OCI-LY7 (cell line): ENCODE measurements at regions not wholly inside any gene's neighbourhood (a gene's known extent, or its start where the extent isn't known, plus 50 kb on each side); places are given as distances from the start of the nearest gene placed in this dataset.

ENCODE experiments used
- BruUV-seq: library from RNA; stranded (reverse); fragments of 400-500 nt; replicated peaks from 2 replicates; lab custom pipeline; 2021; lab: Mats Ljungman, UMichigan
- CTCF ChIA-PET: fragments of 300-600 bp; sonication (Branson Sonifier 250); formaldehyde crosslinking; loops from one replicate; lab custom pipeline; 2022; ENCODE audit warnings: antibody characterized with exemption; ENCODE audit not compliant: unreplicated experiment; lab: Charles Lee
- POLR2A ChIA-PET: fragments of 300-600 bp; sonication (Branson Sonifier 250); formaldehyde crosslinking; loops from one replicate; lab custom pipeline; 2022; ENCODE audit warnings: antibody characterized with exemption; lab: Charles Lee
- DNase-seq: peaks from one replicate; pipeline ENCODE4 v3.0.0-alpha.2; 2015; ENCODE audit warnings: low spot score
- H2AFZ ChIP-seq: fragments of 200-600 bp; sonication (generic), shearing (Covaris generic); 2 replicates; pipeline ENCODE4 v1.6.1; 2014; ENCODE audit warnings: mild to moderate bottlenecking, antibody characterized with exemption, low read length, moderate library complexity
- H3K27ac ChIP-seq: fragments of 200-600 bp; sonication (generic); 2 replicates; pipeline ENCODE4 v1.5.1; 2014; ENCODE audit warnings: mixed run types, low read depth, mild to moderate bottlenecking, moderate library complexity, low read length, inconsistent platforms; ENCODE audit not compliant: poor library complexity, severe bottlenecking
- H3K36me3 ChIP-seq: fragments of 200-600 bp; sonication (generic); 2 replicates; pipeline ENCODE4 v1.6.1; 2014; ENCODE audit warnings: mild to moderate bottlenecking, antibody characterized with exemption, low read length, moderate library complexity, mixed read lengths; ENCODE audit not compliant: insufficient read depth
- H3K4me1 ChIP-seq: fragments of 200-600 bp; sonication (generic); 2 replicates; pipeline ENCODE4 v1.5.1; 2014; ENCODE audit warnings: mild to moderate bottlenecking, low read length; ENCODE audit not compliant: insufficient read depth, poor library complexity, severe bottlenecking
- H3K4me2 ChIP-seq: fragments of 200-600 bp; sonication (generic); 2 replicates; pipeline ENCODE4 v1.6.1; 2014; ENCODE audit warnings: mild to moderate bottlenecking, low read length
- H3K4me3 ChIP-seq: fragments of 200-600 bp; sonication (generic); 2 replicates; pipeline ENCODE4 v1.5.1; 2014; ENCODE audit warnings: mild to moderate bottlenecking, low read depth, low read length; ENCODE audit not compliant: poor library complexity, severe bottlenecking
- H3K79me2 ChIP-seq: fragments of 200-600 bp; sonication (generic); 2 replicates; pipeline ENCODE4 v1.6.1; 2016; ENCODE audit warnings: low read depth, mild to moderate bottlenecking, low read length, moderate library complexity, mixed read lengths; ENCODE audit not compliant: insufficient read depth
- H3K9me2 ChIP-seq: fragments of 200-600 bp; sonication (generic); 2 replicates; pipeline ENCODE4 v1.6.1; 2016; ENCODE audit warnings: mild to moderate bottlenecking, low read length, mixed read lengths; ENCODE audit not compliant: insufficient read depth
- H3K9me3 ChIP-seq: fragments of 200-600 bp; sonication (generic); 2 replicates; pipeline ENCODE4 v1.6.1; 2014; ENCODE audit warnings: mild to moderate bottlenecking, mixed run types, low read length, mixed read lengths
- H4K20me1 ChIP-seq: fragments of 200-600 bp; sonication (generic); 2 replicates; pipeline ENCODE4 v1.6.1; 2014; ENCODE audit warnings: mild to moderate bottlenecking, antibody characterized with exemption, low read length, moderate library complexity, mixed read lengths; ENCODE audit not compliant: insufficient read depth
- EZH2phosphoT487 ChIP-seq: fragments of 200-600 bp; sonication (generic); IDR thresholded peaks from 2 replicates; pipeline ENCODE4 v1.6.1; 2018; ENCODE audit warnings: low read depth, borderline replicate concordance, mild to moderate bottlenecking, mixed run types, antibody characterized with exemption, low read length, moderate library complexity, mixed read lengths
- intact Hi-C: fragments of 100-400 bp; cut with micrococcal nuclease; formaldehyde crosslinking; loops from one replicate; pipeline ENCODE4 v1.10.0; 2022; ENCODE audit not compliant: unreplicated experiment
- TF ChIP-seq, protein P1 (sequence below): fragments of 200-600 bp; sonication (generic); conservative IDR thresholded peaks from 2 replicates; pipeline ENCODE4 v1.5.1; 2014; ENCODE audit warnings: mild to moderate bottlenecking, antibody characterized with exemption, low read length, moderate library complexity, mixed read lengths

- BruUV-seq = no TSS peak
- no peaks in the 10 kb centered on the region for H3K4me1 ChIP-seq
- H3K79me2 ChIP-seq = no peaks in the 10 kb centered on the region
- no peaks in the 10 kb centered on the region for H3K9me3 ChIP-seq
- H4K20me1 ChIP-seq = no peaks in the 10 kb centered on the region
- H2AFZ ChIP-seq = no peak overlapping the region
- H3K4me2 ChIP-seq = no peak overlapping the region
- DNase-seq = no peak
- no peak overlapping the region for H3K4me3 ChIP-seq
- ChIA-PET POLR2A (no interaction called here), CTCF (no interaction called here)
- intact Hi-C loops = no loop called here
- H3K9me2 ChIP-seq = no peaks in the 10 kb centered on the region
- no peak for TF ChIP-seq EZH2phosphoT487
- TF ChIP-seq, protein P1, sequence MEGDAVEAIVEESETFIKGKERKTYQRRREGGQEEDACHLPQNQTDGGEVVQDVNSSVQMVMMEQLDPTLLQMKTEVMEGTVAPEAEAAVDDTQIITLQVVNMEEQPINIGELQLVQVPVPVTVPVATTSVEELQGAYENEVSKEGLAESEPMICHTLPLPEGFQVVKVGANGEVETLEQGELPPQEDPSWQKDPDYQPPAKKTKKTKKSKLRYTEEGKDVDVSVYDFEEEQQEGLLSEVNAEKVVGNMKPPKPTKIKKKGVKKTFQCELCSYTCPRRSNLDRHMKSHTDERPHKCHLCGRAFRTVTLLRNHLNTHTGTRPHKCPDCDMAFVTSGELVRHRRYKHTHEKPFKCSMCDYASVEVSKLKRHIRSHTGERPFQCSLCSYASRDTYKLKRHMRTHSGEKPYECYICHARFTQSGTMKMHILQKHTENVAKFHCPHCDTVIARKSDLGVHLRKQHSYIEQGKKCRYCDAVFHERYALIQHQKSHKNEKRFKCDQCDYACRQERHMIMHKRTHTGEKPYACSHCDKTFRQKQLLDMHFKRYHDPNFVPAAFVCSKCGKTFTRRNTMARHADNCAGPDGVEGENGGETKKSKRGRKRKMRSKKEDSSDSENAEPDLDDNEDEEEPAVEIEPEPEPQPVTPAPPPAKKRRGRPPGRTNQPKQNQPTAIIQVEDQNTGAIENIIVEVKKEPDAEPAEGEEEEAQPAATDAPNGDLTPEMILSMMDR = no peak
- H3K27ac ChIP-seq = no peak overlapping the region
- H3K36me3 ChIP-seq = no peaks in the 10 kb centered on the region
Measured at GRCh38 chr18:71831039-71831438, 713.1 kb downstream of the CBLN2 start.

DNA sequence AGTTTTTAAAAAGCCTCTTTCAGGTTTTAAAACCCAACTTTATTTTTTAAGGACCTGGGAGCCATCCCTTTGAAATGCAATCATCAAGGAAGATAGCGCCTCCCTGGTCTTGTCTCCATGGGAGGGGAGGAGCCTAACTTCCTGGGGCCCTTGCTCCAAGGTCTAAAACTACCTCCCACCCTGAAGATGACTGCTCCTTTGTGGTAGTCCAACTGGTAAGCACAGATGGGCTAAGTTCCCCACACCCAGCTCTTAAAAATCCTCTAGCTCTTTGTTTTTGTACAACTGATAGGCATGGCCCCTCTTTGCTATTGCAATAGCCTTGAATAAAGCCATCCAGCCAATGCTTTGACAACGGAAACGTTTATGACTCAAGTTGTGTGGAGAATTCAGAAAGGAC, 716.8 kb downstream of the CBLN2 start:
- intact Hi-C loops = no loop called here
- no peak for DNase-seq
- TF ChIP-seq, protein P1 = no peak
- TF ChIP-seq EZH2phosphoT487 = no peak
- BruUV-seq = no TSS peak
- Histone ChIP-seq H3K9me2 (no peaks in the 10 kb centered on the region), H3K9me3 (no peaks in the 10 kb centered on the region), H3K27ac (no peak overlapping the region), H3K4me1 (no peaks in the 10 kb centered on the region), H3K36me3 (no peaks in the 10 kb centered on the region), H3K4me3 (no peak overlapping the region), H2AFZ (no peak overlapping the region), H4K20me1 (no peaks in the 10 kb centered on the region), H3K4me2 (no peak overlapping the region), H3K79me2 (no peaks in the 10 kb centered on the region)
- CTCF ChIA-PET = no interaction called here
- POLR2A ChIA-PET = no interaction called here

DNA sequence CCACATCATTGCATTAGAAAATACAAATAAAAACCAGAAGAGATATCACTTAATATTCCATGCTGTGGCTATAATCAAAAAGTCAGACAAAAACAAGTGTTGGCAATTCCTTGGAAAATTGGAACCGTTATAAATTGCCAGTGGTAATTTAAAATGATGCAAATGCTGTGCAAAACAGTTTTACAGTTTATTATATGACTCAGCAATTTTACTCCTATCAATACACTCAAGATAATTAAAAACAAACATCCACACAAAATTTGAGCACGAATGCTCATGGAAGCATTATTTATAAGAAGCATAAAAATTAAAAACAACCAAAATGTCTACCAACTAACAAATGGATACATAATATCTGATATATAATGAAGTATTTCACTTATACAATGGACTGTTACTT, 728.8 kb downstream of the CBLN2 start:
- no peaks in the 10 kb centered on the region for H3K9me3 ChIP-seq
- no TSS peak for BruUV-seq
- H3K9me2 ChIP-seq = no peaks in the 10 kb centered on the region
- no peak overlapping the region for H3K4me2 ChIP-seq
- H4K20me1 ChIP-seq = no peaks in the 10 kb centered on the region
- no peak overlapping the region for H3K27ac ChIP-seq
- no peak for TF ChIP-seq EZH2phosphoT487
- TF ChIP-seq, protein P1 = no peak
- H3K36me3 ChIP-seq = no peaks in the 10 kb centered on the region
- no peak overlapping the region for H2AFZ ChIP-seq
- no peaks in the 10 kb centered on the region for H3K4me1 ChIP-seq
- intact Hi-C loops = no loop called here
- CTCF ChIA-PET = no interaction called here
- POLR2A ChIA-PET = no interaction called here
- H3K79me2 ChIP-seq = no peaks in the 10 kb centered on the region
- no peak overlapping the region for H3K4me3 ChIP-seq
- DNase-seq = no peak
